IMR-90 (cell line): ENCODE measurements at regions not wholly inside any gene's neighbourhood (a gene's known extent, or its start where the extent isn't known, plus 50 kb on each side); places are given as distances from the start of the nearest gene placed in this dataset.

Experiments
- ATAC-seq: fragments of 200-7000 bp; cut with Tn5 transposase; 2 replicates; pipeline ENCODE4 v1.9.1; 2020; ENCODE audit warnings: low read depth, mild to moderate bottlenecking, moderate library complexity
- BruUV-seq: library from RNA; stranded (reverse); fragments of 400-500 nt; replicated peaks from 2 replicates; lab custom pipeline; 2021; lab: Mats Ljungman, UMichigan
- CTCF ChIA-PET: fragments of 300-600 bp; formaldehyde crosslinking; extraction: SDS; loops from one replicate; lab custom pipeline; 2021; ENCODE audit warnings: antibody characterized with exemption; lab: Yijun Ruan, JAX
- POLR2A ChIA-PET: fragments of 300-600 bp; sonication (Branson Sonifier 250); formaldehyde crosslinking; loops from one replicate; lab custom pipeline; 2022; ENCODE audit warnings: antibody characterized with exemption; ENCODE audit not compliant: unreplicated experiment; lab: Charles Lee
- DNase-seq: peaks from one replicate; pipeline ENCODE4 v3.0.0; 2013
- H2AFZ ChIP-seq: replicated peaks from 2 replicates; pipeline ENCODE3; 2013; ENCODE audit warnings: low read length, mild to moderate bottlenecking; ENCODE audit not compliant: poor library complexity
- H2AK5ac ChIP-seq: 2 replicates; pipeline ENCODE4 v1.6.1; 2013; ENCODE audit warnings: low read depth, low read length, inconsistent platforms
- H2AK9ac ChIP-seq: replicated peaks from 2 replicates; pipeline ENCODE3; 2013; ENCODE audit warnings: mild to moderate bottlenecking, low read depth, low read length, moderate library complexity; ENCODE audit not compliant: poor library complexity
- H2BK120ac ChIP-seq: 2 replicates; pipeline ENCODE4 v1.6.1; 2013; ENCODE audit warnings: low read depth, low read length, inconsistent platforms
- H2BK15ac ChIP-seq: 3 replicates; pipeline ENCODE4 v1.6.1; 2013; ENCODE audit warnings: low read depth, low read length, inconsistent platforms
- H2BK20ac ChIP-seq: 2 replicates; pipeline ENCODE4 v1.6.1; 2013; ENCODE audit warnings: low read depth, mild to moderate bottlenecking, inconsistent platforms, low read length, moderate library complexity
- H2BK5ac ChIP-seq: 2 replicates; pipeline ENCODE4 v1.6.1; 2013; ENCODE audit warnings: mild to moderate bottlenecking, low read depth, low read length, inconsistent platforms; ENCODE audit not compliant: poor library complexity, severe bottlenecking
- H3K14ac ChIP-seq: replicated peaks from 2 replicates; pipeline ENCODE4 v1.6.1; 2013; ENCODE audit warnings: low read depth, low read length, inconsistent platforms
- H3K18ac ChIP-seq: 2 replicates; pipeline ENCODE4 v1.6.1; 2013; ENCODE audit warnings: low read depth, low read length, control low read depth
- H3K23ac ChIP-seq: 2 replicates; pipeline ENCODE4 v1.6.1; 2013; ENCODE audit warnings: low read depth, low read length, inconsistent platforms
- H3K27ac ChIP-seq: 2 replicates; pipeline ENCODE4 v1.5.1; 2013; ENCODE audit warnings: mild to moderate bottlenecking, control low read depth, low read length; ENCODE audit not compliant: insufficient read depth
- H3K27me3 ChIP-seq: 2 replicates; pipeline ENCODE4 v1.6.1; 2013; ENCODE audit warnings: low read length; ENCODE audit not compliant: control insufficient read depth, insufficient read depth
- H3K36me3 ChIP-seq: 2 replicates; pipeline ENCODE4 v1.6.1; 2013; ENCODE audit warnings: low read length, mixed read lengths; ENCODE audit not compliant: control insufficient read depth, insufficient read depth
- H3K4ac ChIP-seq: 2 replicates; pipeline ENCODE4 v1.6.1; 2013; ENCODE audit warnings: low read depth, low read length, inconsistent platforms
- H3K4me1 ChIP-seq: 2 replicates; pipeline ENCODE4 v1.6.1; 2013; ENCODE audit warnings: low read length, mixed read lengths; ENCODE audit not compliant: control insufficient read depth, insufficient read depth
- H3K4me2 ChIP-seq: 2 replicates; pipeline ENCODE4 v1.6.1; 2013; ENCODE audit warnings: low read depth, mild to moderate bottlenecking, control low read depth, low read length, moderate library complexity
- H3K4me3 ChIP-seq: 2 replicates; pipeline ENCODE4 v1.5.1; 2013; ENCODE audit warnings: low read depth, mild to moderate bottlenecking, control low read depth, low read length, moderate library complexity; ENCODE audit not compliant: insufficient read depth
- H3K56ac ChIP-seq: 2 replicates; pipeline ENCODE4 v1.6.1; 2013; ENCODE audit warnings: low read length, inconsistent platforms; ENCODE audit not compliant: insufficient read depth; ENCODE audit errors: extremely low read depth
- H3K79me1 ChIP-seq, 2 experiments: 2 replicates each; pipeline ENCODE4 v1.6.1; 2013; ENCODE audit warnings: low read length in 2 of 2, inconsistent platforms in 1 of 2, low read depth in 1 of 2
- H3K9ac ChIP-seq: 2 replicates; pipeline ENCODE4 v1.6.1; 2013; ENCODE audit warnings: low read depth, low read length, control low read depth
- H3K9me1 ChIP-seq: 2 replicates; pipeline ENCODE4 v1.6.1; 2013; ENCODE audit warnings: low read length, inconsistent platforms; ENCODE audit not compliant: insufficient read depth
- H3K9me3 ChIP-seq: 2 replicates; pipeline ENCODE4 v1.6.1; 2013; ENCODE audit warnings: low read length; ENCODE audit not compliant: control insufficient read depth, insufficient read depth
- H4K20me1 ChIP-seq: 2 replicates; pipeline ENCODE4 v1.6.1; 2013; ENCODE audit warnings: low read length, inconsistent platforms; ENCODE audit not compliant: insufficient read depth
- H4K5ac ChIP-seq: 2 replicates; pipeline ENCODE4 v1.6.1; 2013; ENCODE audit warnings: mild to moderate bottlenecking, low read depth, low read length, control low read depth
- H4K8ac ChIP-seq, 2 experiments: 2 replicates each; pipeline ENCODE4 v1.6.1; 2013; ENCODE audit warnings: low read depth in 2 of 2, low read length in 2 of 2, control low read depth in 1 of 2, inconsistent platforms in 1 of 2
- H4K91ac ChIP-seq: 2 replicates; pipeline ENCODE4 v1.6.1; 2013; ENCODE audit warnings: low read depth, low read length, inconsistent platforms; ENCODE audit not compliant: insufficient read depth
- BHLHE40 ChIP-seq: fragments of 150-350 bp; IDR thresholded peaks from 2 replicates; pipeline ENCODE4 v1.6.1; 2016; ENCODE audit warnings: mild to moderate bottlenecking, low read depth, low read length
- CEBPB ChIP-seq: IDR thresholded peaks from 2 replicates; pipeline ENCODE4 v1.6.1; 2012; ENCODE audit warnings: low read depth, low read length, improper control_type of control experiment
- CHD1 ChIP-seq: IDR thresholded peaks from 2 replicates; pipeline ENCODE4 v1.6.1; 2012; ENCODE audit warnings: low read depth, low read length, improper control_type of control experiment
- CTCF ChIP-seq: conservative IDR thresholded peaks from 2 replicates; pipeline ENCODE4 v1.5.1; 2012; ENCODE audit warnings: mild to moderate bottlenecking, low read depth, low read length, improper control_type of control experiment
- ELK1 ChIP-seq: fragments of 150-350 bp; IDR thresholded peaks from 2 replicates; pipeline ENCODE4 v1.6.1; 2016; ENCODE audit warnings: low read depth, mild to moderate bottlenecking, low read length, moderate library complexity, borderline replicate concordance
- FOS ChIP-seq: fragments of 150-350 bp; IDR thresholded peaks from 2 replicates; pipeline ENCODE4 v1.6.1; 2016; ENCODE audit warnings: low read depth, low read length
- MAFK ChIP-seq: IDR thresholded peaks from 2 replicates; pipeline ENCODE4 v1.6.1; 2012; ENCODE audit warnings: low read depth, low read length, improper control_type of control experiment
- MAZ ChIP-seq: IDR thresholded peaks from 2 replicates; pipeline ENCODE4 v1.6.1; 2012; ENCODE audit warnings: low read depth, mild to moderate bottlenecking, low read length, improper control_type of control experiment, moderate library complexity, borderline replicate concordance
- MXI1 ChIP-seq: IDR thresholded peaks from 2 replicates; pipeline ENCODE4 v1.6.1; 2012; ENCODE audit warnings: low read depth, mild to moderate bottlenecking, low read length, moderate library complexity, borderline replicate concordance
- NFE2L2 ChIP-seq: fragments of 150-350 bp; IDR thresholded peaks from 2 replicates; pipeline ENCODE4 v1.6.1; 2016; ENCODE audit warnings: low read depth, mild to moderate bottlenecking, low read length
- POLR2A ChIP-seq: IDR thresholded peaks from 2 replicates; pipeline ENCODE4 v1.6.1; 2012; ENCODE audit warnings: mild to moderate bottlenecking, low read depth, low read length
- RAD21 ChIP-seq: IDR thresholded peaks from 2 replicates; pipeline ENCODE4 v1.6.1; 2012; ENCODE audit warnings: low read length, improper control_type of control experiment
- RCOR1 ChIP-seq: IDR thresholded peaks from 2 replicates; pipeline ENCODE4 v1.6.1; 2012; ENCODE audit warnings: mild to moderate bottlenecking, low read length, improper control_type of control experiment; ENCODE audit not compliant: insufficient replicate concordance
- RFX5 ChIP-seq: IDR thresholded peaks from 2 replicates; pipeline ENCODE4 v1.8.0; 2012; ENCODE audit warnings: low read depth, mild to moderate bottlenecking, low read length, moderate library complexity
- SMC3 ChIP-seq: fragments of 150-350 bp; IDR thresholded peaks from 2 replicates; pipeline ENCODE4 v1.6.1; 2016; ENCODE audit warnings: low read depth, mild to moderate bottlenecking, antibody characterized with exemption, low read length, moderate library complexity
- USF2 ChIP-seq: fragments of 150-350 bp; IDR thresholded peaks from 2 replicates; pipeline ENCODE4 v1.6.1; 2017; ENCODE audit warnings: mild to moderate bottlenecking, antibody characterized with exemption, low read length, low read depth
- WGBS, 2 experiments: methylation state at CpG; one replicate each; pipeline versions ENCODE4 v1.1.5 to v1.1.7; 2013; ENCODE audit warnings: missing lambda C conversion rate in 2 of 2; ENCODE audit not compliant: insufficient read length in 1 of 2; ENCODE audit errors: extremely low coverage in 2 of 2; 5-methylcytosine and 5-hydroxymethylcytosine counted together
- dilution Hi-C: fragments of 300-500 bp; cut with HindIII; formaldehyde crosslinking; loops from one replicate; pipeline ENCODE4 v1.14.3; 2018; ENCODE audit warnings: low sequenced_read_pairs; ENCODE audit not compliant: unreplicated experiment
- in situ Hi-C: fragments of 300-500 bp; cut with MboI; formaldehyde crosslinking; loops from 3 replicates; pipeline ENCODE4 v1.14.3; 2019; ENCODE audit warnings: low sequenced_read_pairs, inconsistent platforms, mixed read lengths
- intact Hi-C: fragments of 100-400 bp; cut with micrococcal nuclease; formaldehyde crosslinking; loops from 2 replicates; pipeline ENCODE4 v1.10.0; 2022

- no peak overlapping the region for H2BK20ac ChIP-seq
- no peak for DNase-seq
- POLR2A ChIA-PET, result no interaction called here
- CTCF ChIA-PET, result no interaction called here
- H4K8ac ChIP-seq, result no peak overlapping the region
- H4K20me1 ChIP-seq, result no peaks in the 10 kb centered on the region; the same call in 1 of the 2 replicates
- TF ChIP-seq MXI1 (no peak), ELK1 (no peak), CHD1 (no peak), FOS (no peak), RFX5 (no peak), BHLHE40 (no peak), CTCF (no peak), POLR2A (no peak), RCOR1 (no peak), MAZ (no peak), CEBPB (no peak), RAD21 (no peak), SMC3 (no peak), MAFK (no peak), NFE2L2 (no peak), USF2 (no peak)
- no peak overlapping the region for H3K4me3 ChIP-seq
- no peak overlapping the region for H2AK9ac ChIP-seq
- no peak overlapping the region for H4K5ac ChIP-seq
- no peak overlapping the region for H3K23ac ChIP-seq
- BruUV-seq, result no TSS peak
- no peaks in the 10 kb centered on the region for H3K36me3 ChIP-seq
- no peak overlapping the region for H3K4ac ChIP-seq
- no peak overlapping the region for H2BK5ac ChIP-seq
- no peaks in the 10 kb centered on the region for H3K9me1 ChIP-seq
- no peak overlapping the region for H2BK15ac ChIP-seq
- H3K4me1 ChIP-seq, result no peaks in the 10 kb centered on the region
- H3K56ac ChIP-seq, result no peak overlapping the region
- in situ Hi-C loops, result no loop called here
- dilution Hi-C loops, result no loop called here
- H4K91ac ChIP-seq, result no peak overlapping the region
- H3K79me1 ChIP-seq, result no peaks in the 10 kb centered on the region
- 73% methylated on average over 13 of the region's 18 CpGs; no CpG with 5 or more reads in 1 of the 2 experiments for WGBS, 2 experiments
- H3K18ac ChIP-seq, result no peak overlapping the region
- H3K27ac ChIP-seq, result no peak overlapping the region
- intact Hi-C loops, result no loop called here
- H3K14ac ChIP-seq, result no peak overlapping the region
- no peak overlapping the region for H2AFZ ChIP-seq
- H2BK120ac ChIP-seq, result no peak overlapping the region
- H3K27me3 ChIP-seq, result no peaks in the 10 kb centered on the region
- H2AK5ac ChIP-seq, result no peak overlapping the region
- no peak overlapping the region for H3K4me2 ChIP-seq
- H3K9ac ChIP-seq, result no peak overlapping the region
- no peak for ATAC-seq
- peaks cover 4% of the 10 kb centered on the region; the same call in 1 of the 2 replicates for H3K9me3 ChIP-seq
Observed at GRCh38 chr11:70531281-70532065, 133.1 kb downstream of the CTTN start.
